H1 (cell line): ENCODE measurements at regions not wholly inside any gene's neighbourhood (a gene's known extent, or its start where the extent isn't known, plus 50 kb on each side); places are given as distances from the start of the nearest gene placed in this dataset.

ENCODE experiments used
- CTCF ChIA-PET: fragments of 300-600 bp; sonication (Branson Sonifier 250); formaldehyde crosslinking; loops from one replicate; lab custom pipeline; 2021; ENCODE audit not compliant: partially characterized antibody; lab: Charles Lee
- POLR2A ChIA-PET: fragments of 300-600 bp; sonication (Branson Sonifier 250); formaldehyde crosslinking; loops from one replicate; lab custom pipeline; 2021; ENCODE audit warnings: inconsistent platforms; ENCODE audit not compliant: partially characterized antibody; lab: Charles Lee
- DNase-seq, 2 experiments: peaks; one replicate each; pipeline versions ENCODE4 v3.0.0 to v3.0.0-alpha.2; 2010 to 2022; ENCODE audit warnings: low spot score in 2 of 2, low read depth in 1 of 2, mixed read lengths in 1 of 2
- FAIRE-seq: peaks from 2 replicates; lab custom pipeline; 2011; peaks lifted over from hg19 to GRCh38; lab: Jason Lieb, UNC
- H2AFZ ChIP-seq: 2 replicates; pipeline ENCODE4 v1.8.1; 2012; ENCODE audit warnings: low read length, inconsistent platforms
- H2AK5ac ChIP-seq: 2 replicates; pipeline ENCODE4 v1.6.1; 2013; ENCODE audit warnings: low read depth, low read length
- H2BK120ac ChIP-seq: replicated peaks from 2 replicates; pipeline ENCODE3; 2013; ENCODE audit warnings: low read depth, low read length, inconsistent platforms
- H2BK12ac ChIP-seq: 2 replicates; pipeline ENCODE4 v1.6.1; 2013; ENCODE audit warnings: low read depth, low read length
- H2BK15ac ChIP-seq: 2 replicates; pipeline ENCODE4 v1.6.1; 2013; ENCODE audit warnings: low read length
- H2BK20ac ChIP-seq: 2 replicates; pipeline ENCODE4 v1.6.1; 2013; ENCODE audit warnings: low read length
- H2BK5ac ChIP-seq: 2 replicates; pipeline ENCODE4 v1.6.1; 2013; ENCODE audit warnings: low read depth, low read length
- H3K14ac ChIP-seq: 2 replicates; pipeline ENCODE4 v1.6.1; 2013; ENCODE audit warnings: inconsistent platforms; ENCODE audit not compliant: insufficient read length
- H3K18ac ChIP-seq: 2 replicates; pipeline ENCODE4 v1.6.1; 2013; ENCODE audit warnings: low read length; ENCODE audit errors: extremely low read depth
- H3K23ac ChIP-seq: 2 replicates; pipeline ENCODE4 v1.6.1; 2013; ENCODE audit warnings: inconsistent platforms; ENCODE audit not compliant: insufficient read length
- H3K23me2 ChIP-seq: 2 replicates; pipeline ENCODE4 v1.6.1; 2013; ENCODE audit warnings: low read depth, low read length
- H3K27ac ChIP-seq: 2 replicates; pipeline ENCODE4 v1.6.1; 2011; ENCODE audit warnings: low read depth, low read length, inconsistent platforms
- H3K27me3 ChIP-seq, 4 experiments: replicated peaks in 1 of 4; 1 replicate in 1 of 4; 2 replicates in 3 of 4; pipeline versions ENCODE4 v1.6.1 to v1.8.1; 2011 to 2013; ENCODE audit warnings: low read length in 3 of 4, mild to moderate bottlenecking in 3 of 4, inconsistent platforms in 2 of 4, mixed read lengths in 2 of 4, moderate library complexity in 1 of 4; ENCODE audit not compliant: control insufficient read depth in 3 of 4, insufficient read depth in 3 of 4; ENCODE audit errors: extremely low read depth in 1 of 4
- H3K36me3 ChIP-seq, 4 experiments: 2 replicates each; pipeline versions ENCODE4 v1.6.1 to v1.8.1; 2011 to 2013; ENCODE audit warnings: mild to moderate bottlenecking in 4 of 4, low read length in 3 of 4, moderate library complexity in 2 of 4, control low read depth in 1 of 4, inconsistent platforms in 1 of 4; ENCODE audit not compliant: insufficient read depth in 4 of 4, control insufficient read depth in 2 of 4
- H3K4ac ChIP-seq: replicated peaks from 2 replicates; pipeline ENCODE3; 2013; ENCODE audit warnings: low read length, low read depth, mixed read lengths, inconsistent platforms; ENCODE audit not compliant: insufficient read length
- H3K4me1 ChIP-seq, 4 experiments: replicated peaks in 1 of 4; 1 replicate in 1 of 4; 2 replicates in 3 of 4; pipeline versions ENCODE4 v1.6.1 to v1.8.1; 2011 to 2013; ENCODE audit warnings: low read length in 3 of 4, inconsistent platforms in 2 of 4, mixed read lengths in 1 of 4; ENCODE audit not compliant: insufficient read depth in 4 of 4, control insufficient read depth in 3 of 4
- H3K4me2 ChIP-seq, 2 experiments: 2 replicates each; pipeline versions ENCODE4 v1.6.1 to v1.8.1; 2011 to 2013; ENCODE audit warnings: low read depth in 2 of 2, low read length in 2 of 2, control low read depth in 1 of 2, inconsistent platforms in 1 of 2, mild to moderate bottlenecking in 1 of 2; ENCODE audit not compliant: insufficient read depth in 1 of 2
- H3K4me3 ChIP-seq, 4 experiments: fragments of 200-600, 300-600 bp in 1 of 4; sonication (generic), shearing (Covaris generic), sonication (Bioruptor Twin) in 1 of 4; 2 replicates each; pipeline versions ENCODE4 v1.5.1 to v1.8.1; 2011 to 2016; ENCODE audit warnings: low read length in 4 of 4, low read depth in 3 of 4, control low read depth in 2 of 4, inconsistent platforms in 2 of 4, mild to moderate bottlenecking in 2 of 4, mixed read lengths in 1 of 4, moderate library complexity in 1 of 4; ENCODE audit not compliant: insufficient read depth in 2 of 4; ENCODE audit errors: extremely low read depth in 1 of 4
- H3K56ac ChIP-seq: replicated peaks from 2 replicates; pipeline ENCODE3; 2013; ENCODE audit warnings: low read depth, mild to moderate bottlenecking, mixed read lengths, low read length, inconsistent platforms; ENCODE audit not compliant: insufficient read length
- H3K79me1 ChIP-seq: 2 replicates; pipeline ENCODE4 v1.6.1; 2013; ENCODE audit warnings: low read depth, low read length, control low read depth
- H3K79me2 ChIP-seq, 2 experiments: 2 replicates each; pipeline versions ENCODE4 v1.6.1 to v1.8.1; 2012 to 2013; ENCODE audit warnings: low read length in 2 of 2, mild to moderate bottlenecking in 2 of 2, inconsistent platforms in 1 of 2; ENCODE audit not compliant: insufficient read depth in 2 of 2, control insufficient read depth in 1 of 2
- H3K9ac ChIP-seq, 4 experiments: replicated peaks in 1 of 4; 1 replicate in 1 of 4; 2 replicates in 3 of 4; pipeline versions ENCODE4 v1.6.1 to v1.8.1; 2011 to 2013; ENCODE audit warnings: low read depth in 3 of 4, low read length in 3 of 4, control low read depth in 2 of 4, mild to moderate bottlenecking in 2 of 4, moderate library complexity in 2 of 4, inconsistent platforms in 1 of 4; ENCODE audit errors: extremely low read depth in 1 of 4
- H3K9me3 ChIP-seq, 2 experiments: 2 replicates each; pipeline versions ENCODE4 v1.6.1 to v1.8.1; 2012 to 2013; ENCODE audit warnings: mild to moderate bottlenecking in 2 of 2, moderate library complexity in 2 of 2, control low read depth in 1 of 2, inconsistent platforms in 1 of 2, low read depth in 1 of 2, low read length in 1 of 2, mixed read lengths in 1 of 2; ENCODE audit not compliant: insufficient read depth in 2 of 2
- H4K20me1 ChIP-seq, 2 experiments: replicated peaks in 1 of 2; 2 replicates each; pipeline versions ENCODE3 to v1.8.1; 2011 to 2013; ENCODE audit warnings: inconsistent platforms in 2 of 2, low read length in 2 of 2, mild to moderate bottlenecking in 1 of 2; ENCODE audit not compliant: insufficient read depth in 2 of 2, control insufficient read depth in 1 of 2
- H4K5ac ChIP-seq: 2 replicates; pipeline ENCODE4 v1.6.1; 2013; ENCODE audit warnings: low read length, low read depth, mixed read lengths, inconsistent platforms; ENCODE audit not compliant: insufficient read length
- H4K8ac ChIP-seq: 2 replicates; pipeline ENCODE4 v1.8.0; 2013; ENCODE audit warnings: mild to moderate bottlenecking, moderate library complexity, low read length, inconsistent platforms; ENCODE audit not compliant: insufficient read depth; ENCODE audit errors: extremely low read depth
- H4K91ac ChIP-seq: replicated peaks from 2 replicates; pipeline ENCODE3; 2013; ENCODE audit warnings: low read length, mixed read lengths, inconsistent platforms; ENCODE audit not compliant: insufficient read length
- EP300 ChIP-seq, 2 experiments: IDR thresholded peaks; 1 replicate in 1 of 2; 2 replicates in 1 of 2; pipeline ENCODE4 v1.6.1; 2011 to 2012; ENCODE audit warnings: low read depth in 2 of 2, low read length in 2 of 2, mild to moderate bottlenecking in 2 of 2, borderline replicate concordance in 1 of 2, inconsistent platforms in 1 of 2, moderate library complexity in 1 of 2
- JUND ChIP-seq: IDR thresholded peaks from 2 replicates; pipeline ENCODE4 v1.6.1; 2011; ENCODE audit warnings: mild to moderate bottlenecking, improper control_type of control experiment, low read length
- KDM1A ChIP-seq: fragments of 200-600, 300-600 bp; sonication (generic); IDR thresholded peaks from 2 replicates; pipeline ENCODE4 v1.7.1; 2016; ENCODE audit warnings: mild to moderate bottlenecking, low read length, borderline replicate concordance
- RAD21 ChIP-seq, 2 experiments: IDR thresholded peaks in 1 of 2; conservative IDR thresholded peaks in 1 of 2; 2 replicates each; pipeline ENCODE4 v1.6.1; 2011; ENCODE audit warnings: low read depth in 2 of 2, low read length in 2 of 2, improper control_type of control experiment in 1 of 2, inconsistent platforms in 1 of 2, mild to moderate bottlenecking in 1 of 2, moderate library complexity in 1 of 2
- RFX5 ChIP-seq: IDR thresholded peaks from 2 replicates; pipeline ENCODE4 v1.6.1; 2011; ENCODE audit warnings: low read depth, low read length, improper control_type of control experiment, borderline replicate concordance
- SP2 ChIP-seq: IDR thresholded peaks from 2 replicates; pipeline ENCODE4 v1.6.1; 2012; ENCODE audit warnings: mild to moderate bottlenecking, low read length, inconsistent platforms
- ZNF274 ChIP-seq: IDR thresholded peaks from 2 replicates; pipeline ENCODE4 v1.7.0; 2012; ENCODE audit warnings: low read length, borderline replicate concordance; ENCODE audit errors: extremely low read depth
- WGBS, 2 experiments: shearing (Covaris generic) in 1 of 2; methylation state at CpG; one replicate each; pipeline versions ENCODE4 v1.1.6 to v1.1.7; 2013 to 2015; ENCODE audit warnings: low lambda C conversion rate in 2 of 2, mixed read lengths in 2 of 2, inconsistent platforms in 1 of 2, low coverage in 1 of 2, missing lambda C conversion rate in 1 of 2; ENCODE audit not compliant: insufficient replicate concordance in 2 of 2, insufficient coverage in 1 of 2, insufficient read length in 1 of 2; ENCODE audit errors: extremely low coverage in 1 of 2, missing lambda C conversion rate in 1 of 2; 5-methylcytosine and 5-hydroxymethylcytosine counted together

GRCh38 chr18:45554389-45554737, 60.9 kb upstream of the SLC14A2 start:
- no peaks in the 10 kb centered on the region for H4K20me1 ChIP-seq
- H3K9ac ChIP-seq = no peak overlapping the region
- TF ChIP-seq RFX5 (no peak), RAD21 (IDR thresholded peaks at IDR 0.05 in 1 of 2, conservative IDR thresholded peaks at IDR 0.05 in 1 of 2; ENCODE audit: low read depth in 2 of 2, low read length in 2 of 2) (no peak), KDM1A (no peak), ZNF274 (no peak), JUND (no peak), SP2 (no peak), EP300 (IDR thresholded peaks at IDR 0.05; ENCODE audit: borderline replicate concordance in 1 of 2, low read depth in 2 of 2, low read length in 2 of 2) (no peak)
- ChIA-PET CTCF (interaction anchor here (1.1 kb wide), 1 partner anchor 18 kb away, joined by 3 read pairs; no protein-coding TSS in a partner anchor), POLR2A (no interaction called here)
- H2BK15ac ChIP-seq = no peak overlapping the region
- no peaks in the 10 kb centered on the region for H3K36me3 ChIP-seq
- FAIRE-seq = no peak
- H3K56ac ChIP-seq = no peak overlapping the region
- no peaks in the 10 kb centered on the region for H3K9me3 ChIP-seq
- H3K4ac ChIP-seq = no peak overlapping the region
- no peak overlapping the region for H4K8ac ChIP-seq
- H3K18ac ChIP-seq = no peak overlapping the region
- H4K5ac ChIP-seq = no peak overlapping the region
- no peaks in the 10 kb centered on the region; a peak in 2 of 7 replicates for H3K27me3 ChIP-seq
- no peak overlapping the region for H2AK5ac ChIP-seq
- H3K23me2 ChIP-seq = no peaks in the 10 kb centered on the region
- no peak overlapping the region for H2BK120ac ChIP-seq
- H3K4me2 ChIP-seq = no peak overlapping the region
- H3K79me1 ChIP-seq = no peaks in the 10 kb centered on the region
- no peak overlapping the region for H4K91ac ChIP-seq
- no peak overlapping the region for H3K27ac ChIP-seq
- H2BK5ac ChIP-seq = no peak overlapping the region
- H2AFZ ChIP-seq = no peak overlapping the region
- no peak overlapping the region for H3K4me3 ChIP-seq
- no peak for DNase-seq
- H3K14ac ChIP-seq = no peak overlapping the region
- WGBS, 2 experiments = 73% methylated on average over 6 of the region's 6 CpGs; no CpG with 5 or more reads in 1 of the 2 experiments
- H2BK20ac ChIP-seq = no peak overlapping the region
- H3K23ac ChIP-seq = no peak overlapping the region
- no peaks in the 10 kb centered on the region for H3K79me2 ChIP-seq
- no peaks in the 10 kb centered on the region for H3K4me1 ChIP-seq
- H2BK12ac ChIP-seq = no peak overlapping the region
